OCI-LY7 (cell line): ENCODE measurements at regions not wholly inside any gene's neighbourhood (a gene's known extent, or its start where the extent isn't known, plus 50 kb on each side); places are given as distances from the start of the nearest gene placed in this dataset.

Experiments used
- BruUV-seq: library from RNA; stranded (reverse); fragments of 400-500 nt; replicated peaks from 2 replicates; lab custom pipeline; 2021; lab: Mats Ljungman, UMichigan
- CTCF ChIA-PET: fragments of 300-600 bp; sonication (Branson Sonifier 250); formaldehyde crosslinking; loops from one replicate; lab custom pipeline; 2022; ENCODE audit warnings: antibody characterized with exemption; ENCODE audit not compliant: unreplicated experiment; lab: Charles Lee
- POLR2A ChIA-PET: fragments of 300-600 bp; sonication (Branson Sonifier 250); formaldehyde crosslinking; loops from one replicate; lab custom pipeline; 2022; ENCODE audit warnings: antibody characterized with exemption; lab: Charles Lee
- DNase-seq: peaks from one replicate; pipeline ENCODE4 v3.0.0-alpha.2; 2015; ENCODE audit warnings: low spot score
- H2AFZ ChIP-seq: fragments of 200-600 bp; sonication (generic), shearing (Covaris generic); 2 replicates; pipeline ENCODE4 v1.6.1; 2014; ENCODE audit warnings: mild to moderate bottlenecking, antibody characterized with exemption, low read length, moderate library complexity
- H3K27ac ChIP-seq: fragments of 200-600 bp; sonication (generic); 2 replicates; pipeline ENCODE4 v1.5.1; 2014; ENCODE audit warnings: mixed run types, low read depth, mild to moderate bottlenecking, moderate library complexity, low read length, inconsistent platforms; ENCODE audit not compliant: poor library complexity, severe bottlenecking
- H3K36me3 ChIP-seq: fragments of 200-600 bp; sonication (generic); 2 replicates; pipeline ENCODE4 v1.6.1; 2014; ENCODE audit warnings: mild to moderate bottlenecking, antibody characterized with exemption, low read length, moderate library complexity, mixed read lengths; ENCODE audit not compliant: insufficient read depth
- H3K4me1 ChIP-seq: fragments of 200-600 bp; sonication (generic); 2 replicates; pipeline ENCODE4 v1.5.1; 2014; ENCODE audit warnings: mild to moderate bottlenecking, low read length; ENCODE audit not compliant: insufficient read depth, poor library complexity, severe bottlenecking
- H3K4me2 ChIP-seq: fragments of 200-600 bp; sonication (generic); 2 replicates; pipeline ENCODE4 v1.6.1; 2014; ENCODE audit warnings: mild to moderate bottlenecking, low read length
- H3K4me3 ChIP-seq: fragments of 200-600 bp; sonication (generic); 2 replicates; pipeline ENCODE4 v1.5.1; 2014; ENCODE audit warnings: mild to moderate bottlenecking, low read depth, low read length; ENCODE audit not compliant: poor library complexity, severe bottlenecking
- H3K79me2 ChIP-seq: fragments of 200-600 bp; sonication (generic); 2 replicates; pipeline ENCODE4 v1.6.1; 2016; ENCODE audit warnings: low read depth, mild to moderate bottlenecking, low read length, moderate library complexity, mixed read lengths; ENCODE audit not compliant: insufficient read depth
- H3K9me2 ChIP-seq: fragments of 200-600 bp; sonication (generic); 2 replicates; pipeline ENCODE4 v1.6.1; 2016; ENCODE audit warnings: mild to moderate bottlenecking, low read length, mixed read lengths; ENCODE audit not compliant: insufficient read depth
- H3K9me3 ChIP-seq: fragments of 200-600 bp; sonication (generic); 2 replicates; pipeline ENCODE4 v1.6.1; 2014; ENCODE audit warnings: mild to moderate bottlenecking, mixed run types, low read length, mixed read lengths
- H4K20me1 ChIP-seq: fragments of 200-600 bp; sonication (generic); 2 replicates; pipeline ENCODE4 v1.6.1; 2014; ENCODE audit warnings: mild to moderate bottlenecking, antibody characterized with exemption, low read length, moderate library complexity, mixed read lengths; ENCODE audit not compliant: insufficient read depth
- EZH2phosphoT487 ChIP-seq: fragments of 200-600 bp; sonication (generic); IDR thresholded peaks from 2 replicates; pipeline ENCODE4 v1.6.1; 2018; ENCODE audit warnings: low read depth, borderline replicate concordance, mild to moderate bottlenecking, mixed run types, antibody characterized with exemption, low read length, moderate library complexity, mixed read lengths
- intact Hi-C: fragments of 100-400 bp; cut with micrococcal nuclease; formaldehyde crosslinking; loops from one replicate; pipeline ENCODE4 v1.10.0; 2022; ENCODE audit not compliant: unreplicated experiment
- TF ChIP-seq, protein P1 (sequence below): fragments of 200-600 bp; sonication (generic); conservative IDR thresholded peaks from 2 replicates; pipeline ENCODE4 v1.5.1; 2014; ENCODE audit warnings: mild to moderate bottlenecking, antibody characterized with exemption, low read length, moderate library complexity, mixed read lengths

DNA sequence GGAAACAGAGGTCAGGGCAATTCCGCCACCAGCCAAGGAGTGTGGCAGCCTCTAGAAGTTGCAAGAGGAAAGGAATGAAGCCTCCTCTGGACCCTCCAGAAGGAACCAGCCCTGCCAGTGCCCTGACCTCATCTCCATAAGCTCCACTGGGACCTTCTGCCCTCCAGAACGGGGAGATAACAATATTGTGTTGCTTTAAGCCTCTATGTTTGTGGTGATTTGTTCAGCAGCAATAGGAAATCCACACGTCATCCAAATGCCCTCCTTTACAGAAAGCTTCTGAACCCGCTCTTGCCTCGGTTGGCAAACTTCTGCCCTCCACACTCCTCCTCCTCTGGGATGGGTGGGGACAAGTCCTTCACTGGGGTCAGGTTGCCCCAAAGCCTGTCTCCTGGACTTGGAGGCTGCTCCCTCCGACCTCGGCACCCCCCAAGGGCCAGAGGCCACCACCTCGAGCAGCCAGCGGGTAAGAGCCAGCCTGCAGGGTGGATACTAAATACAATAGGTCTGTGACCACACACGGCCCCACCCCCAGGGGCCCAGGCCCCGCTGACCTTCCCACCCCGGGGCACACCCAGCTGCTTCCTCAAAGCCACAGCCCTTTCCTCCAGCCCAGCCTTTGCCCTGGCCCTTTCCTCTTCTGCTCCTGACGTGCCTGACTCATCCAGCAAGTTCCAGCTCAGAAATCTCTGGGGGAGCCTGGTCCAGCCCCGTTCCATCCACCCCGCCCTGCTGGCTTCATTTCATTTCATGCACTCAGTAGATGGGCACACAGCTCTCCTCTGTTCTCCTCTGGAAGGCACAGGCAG lies 58.7 kb upstream of the NCOR2 start:
- Histone ChIP-seq H2AFZ (no peak overlapping the region), H3K4me2 (no peak overlapping the region)
- CTCF ChIA-PET = no interaction called here

DNA sequence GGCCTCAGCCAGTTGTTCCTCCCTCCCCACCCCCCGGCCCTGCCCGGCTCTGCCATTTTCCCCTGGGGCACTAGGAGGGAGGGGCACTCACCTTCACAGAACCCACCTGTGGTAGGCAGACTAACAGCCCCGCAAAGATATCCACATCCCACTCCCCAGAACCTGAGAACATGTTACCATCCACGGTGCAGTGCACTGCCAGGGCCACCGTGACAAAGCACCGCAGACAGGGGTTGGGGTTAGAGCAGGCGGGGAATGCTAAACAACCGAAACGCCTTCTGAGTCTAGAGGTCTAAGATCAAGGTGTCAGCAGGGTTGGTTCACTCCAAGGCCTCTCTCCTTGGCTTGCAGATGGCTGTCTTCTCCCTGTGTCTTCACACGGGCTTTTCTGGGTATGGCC lies 57.4 kb upstream of the NCOR2 start:
- no peaks in the 10 kb centered on the region for H3K4me1 ChIP-seq
- no peak overlapping the region for H3K4me2 ChIP-seq
- TF ChIP-seq, protein P1, sequence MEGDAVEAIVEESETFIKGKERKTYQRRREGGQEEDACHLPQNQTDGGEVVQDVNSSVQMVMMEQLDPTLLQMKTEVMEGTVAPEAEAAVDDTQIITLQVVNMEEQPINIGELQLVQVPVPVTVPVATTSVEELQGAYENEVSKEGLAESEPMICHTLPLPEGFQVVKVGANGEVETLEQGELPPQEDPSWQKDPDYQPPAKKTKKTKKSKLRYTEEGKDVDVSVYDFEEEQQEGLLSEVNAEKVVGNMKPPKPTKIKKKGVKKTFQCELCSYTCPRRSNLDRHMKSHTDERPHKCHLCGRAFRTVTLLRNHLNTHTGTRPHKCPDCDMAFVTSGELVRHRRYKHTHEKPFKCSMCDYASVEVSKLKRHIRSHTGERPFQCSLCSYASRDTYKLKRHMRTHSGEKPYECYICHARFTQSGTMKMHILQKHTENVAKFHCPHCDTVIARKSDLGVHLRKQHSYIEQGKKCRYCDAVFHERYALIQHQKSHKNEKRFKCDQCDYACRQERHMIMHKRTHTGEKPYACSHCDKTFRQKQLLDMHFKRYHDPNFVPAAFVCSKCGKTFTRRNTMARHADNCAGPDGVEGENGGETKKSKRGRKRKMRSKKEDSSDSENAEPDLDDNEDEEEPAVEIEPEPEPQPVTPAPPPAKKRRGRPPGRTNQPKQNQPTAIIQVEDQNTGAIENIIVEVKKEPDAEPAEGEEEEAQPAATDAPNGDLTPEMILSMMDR = no peak
- no peak for TF ChIP-seq EZH2phosphoT487
- intact Hi-C loops = no loop called here
- no peaks in the 10 kb centered on the region for H3K79me2 ChIP-seq
- H3K27ac ChIP-seq = no peak overlapping the region
- ChIA-PET POLR2A (no interaction called here), CTCF (no interaction called here)
- H2AFZ ChIP-seq = no peak overlapping the region
- H4K20me1 ChIP-seq = no peaks in the 10 kb centered on the region
- no peaks in the 10 kb centered on the region for H3K9me3 ChIP-seq
- H3K4me3 ChIP-seq = no peak overlapping the region
- no peak for DNase-seq
- no peaks in the 10 kb centered on the region for H3K9me2 ChIP-seq
- H3K36me3 ChIP-seq = no peaks in the 10 kb centered on the region
- no TSS peak for BruUV-seq

More for the DNA sequence above, 58.7 kb upstream of the NCOR2 start:
- POLR2A ChIA-PET = no interaction called here
- H3K4me1 ChIP-seq = no peaks in the 10 kb centered on the region
- intact Hi-C loops = no loop called here
- H3K9me3 ChIP-seq = no peaks in the 10 kb centered on the region
- H4K20me1 ChIP-seq = no peaks in the 10 kb centered on the region
- no peak for TF ChIP-seq EZH2phosphoT487
- TF ChIP-seq, protein P1 = no peak
- H3K36me3 ChIP-seq = no peaks in the 10 kb centered on the region
- H3K4me3 ChIP-seq = no peak overlapping the region
- H3K79me2 ChIP-seq = no peaks in the 10 kb centered on the region
- no peak overlapping the region for H3K27ac ChIP-seq
- no peak for DNase-seq
- H3K9me2 ChIP-seq = no peaks in the 10 kb centered on the region
- BruUV-seq = no TSS peak

DNA sequence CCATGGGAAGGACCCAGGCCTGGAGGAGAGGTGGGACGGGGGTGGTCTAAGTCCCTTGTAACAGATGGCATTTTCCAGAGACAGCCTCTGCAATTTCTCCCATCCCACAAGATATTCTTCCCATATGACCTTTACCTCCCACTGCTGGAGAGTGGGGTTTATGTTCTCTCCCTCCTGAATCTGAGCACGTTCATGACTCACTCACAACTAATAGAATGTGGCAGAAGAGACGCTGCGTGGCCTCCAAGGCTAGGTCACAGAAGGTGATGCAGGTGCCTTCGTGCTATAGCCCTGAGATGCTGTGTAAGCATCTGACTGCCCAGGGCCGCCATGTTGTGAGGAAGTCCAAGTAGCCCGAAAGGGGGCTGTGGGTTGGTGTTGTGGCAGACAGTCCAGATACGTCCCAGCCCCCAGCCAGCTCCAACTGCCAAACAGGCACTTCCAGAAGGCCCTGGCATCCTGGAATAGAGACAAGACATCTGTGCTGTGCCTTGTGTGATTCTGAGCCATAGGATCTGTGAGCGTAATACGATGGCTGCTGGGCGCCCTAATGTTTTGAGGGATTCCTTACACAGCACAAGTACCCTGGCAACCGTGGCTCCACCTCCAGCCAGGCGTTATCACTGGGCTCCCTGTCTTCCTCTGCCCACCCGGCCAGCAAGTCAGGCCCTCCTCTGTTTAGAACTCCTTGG lies 56.1 kb upstream of the NCOR2 start:
- Histone ChIP-seq H3K9me3 (no peaks in the 10 kb centered on the region), H3K4me1 (no peaks in the 10 kb centered on the region), H3K79me2 (no peaks in the 10 kb centered on the region), H3K4me3 (no peak overlapping the region), H3K36me3 (no peaks in the 10 kb centered on the region), H3K9me2 (no peaks in the 10 kb centered on the region), H3K27ac (no peak overlapping the region), H2AFZ (no peak overlapping the region), H4K20me1 (no peaks in the 10 kb centered on the region), H3K4me2 (no peak overlapping the region)
- CTCF ChIA-PET = no interaction called here
- intact Hi-C loops = no loop called here
- TF ChIP-seq EZH2phosphoT487 = no peak
- TF ChIP-seq, protein P1 = no peak
- POLR2A ChIA-PET = no interaction called here
- DNase-seq = no peak
- no TSS peak for BruUV-seq
